OCI-LY3 (cell line): ENCODE measurements at regions not wholly inside any gene's neighbourhood (a gene's known extent, or its start where the extent isn't known, plus 50 kb on each side); places are given as distances from the start of the nearest gene placed in this dataset.

ENCODE experiments used
- EZH2phosphoT487 ChIP-seq: fragments of 200-600 bp; shearing (Covaris generic); IDR thresholded peaks from 2 replicates; pipeline ENCODE4 v1.6.1; 2018; ENCODE audit warnings: antibody characterized with exemption, mixed run types, low read depth
- TF ChIP-seq, protein P1 (sequence below): fragments of 200-600, 300-600 bp; sonication (generic); IDR thresholded peaks from 2 replicates; pipeline ENCODE4 v1.5.1; 2014; ENCODE audit warnings: antibody characterized with exemption, low read length, low read depth

DNA sequence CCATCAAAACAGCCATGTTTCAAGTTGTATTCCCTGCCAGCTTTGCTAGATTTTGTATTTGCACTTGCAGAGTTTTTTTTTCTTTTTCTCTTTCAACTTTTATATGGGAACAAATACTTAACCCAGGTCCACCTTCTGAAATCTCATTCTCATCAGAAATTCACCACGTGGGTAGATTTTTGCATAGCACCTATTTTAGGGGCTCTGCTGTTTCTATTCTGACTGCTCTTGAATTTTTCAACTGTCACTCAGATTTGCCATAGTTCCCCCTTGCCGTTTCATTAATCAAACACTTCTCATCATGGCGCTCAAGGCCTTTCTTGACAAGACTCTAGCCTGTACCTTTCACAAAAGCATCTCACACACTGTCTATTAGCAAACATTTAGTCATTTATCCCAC lies 767.2 kb downstream of the VRK1 start:
- TF ChIP-seq, protein P1, sequence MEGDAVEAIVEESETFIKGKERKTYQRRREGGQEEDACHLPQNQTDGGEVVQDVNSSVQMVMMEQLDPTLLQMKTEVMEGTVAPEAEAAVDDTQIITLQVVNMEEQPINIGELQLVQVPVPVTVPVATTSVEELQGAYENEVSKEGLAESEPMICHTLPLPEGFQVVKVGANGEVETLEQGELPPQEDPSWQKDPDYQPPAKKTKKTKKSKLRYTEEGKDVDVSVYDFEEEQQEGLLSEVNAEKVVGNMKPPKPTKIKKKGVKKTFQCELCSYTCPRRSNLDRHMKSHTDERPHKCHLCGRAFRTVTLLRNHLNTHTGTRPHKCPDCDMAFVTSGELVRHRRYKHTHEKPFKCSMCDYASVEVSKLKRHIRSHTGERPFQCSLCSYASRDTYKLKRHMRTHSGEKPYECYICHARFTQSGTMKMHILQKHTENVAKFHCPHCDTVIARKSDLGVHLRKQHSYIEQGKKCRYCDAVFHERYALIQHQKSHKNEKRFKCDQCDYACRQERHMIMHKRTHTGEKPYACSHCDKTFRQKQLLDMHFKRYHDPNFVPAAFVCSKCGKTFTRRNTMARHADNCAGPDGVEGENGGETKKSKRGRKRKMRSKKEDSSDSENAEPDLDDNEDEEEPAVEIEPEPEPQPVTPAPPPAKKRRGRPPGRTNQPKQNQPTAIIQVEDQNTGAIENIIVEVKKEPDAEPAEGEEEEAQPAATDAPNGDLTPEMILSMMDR, result no peak
- TF ChIP-seq EZH2phosphoT487, result no peak
